ENCODE measurements at regions not wholly inside any gene's neighbourhood (a gene's known extent, or its start where the extent isn't known, plus 50 kb on each side); places are given as distances from the start of the nearest gene placed in this dataset.

GRCh38 chr22:22374579-22374978, 130.0 kb downstream of the VPREB1 start (continued):
- TF ChIP-seq CEBPG (CRISPR knock-in tag; IDR thresholded peaks at IDR 0.05): no peak; the same call in 1 of the 2 replicates
- TF ChIP-seq CEBPG (tag; conservative IDR thresholded peaks at IDR 0.05 in 1 of 2, IDR thresholded peaks at IDR 0.05 in 1 of 2): peak; percentile 94 to 95; a peak in 3 of 4 replicates
- 0 out of 2 replicates have a peak, but pooled peaks have one; percentile 14 for TF ChIP-seq SOX6 (IDR thresholded peaks at IDR 0.05)
- 0 out of 2 replicates have a peak, but pooled peaks have one; percentile 7 for TF ChIP-seq CXXC5 (CRISPR knock-in tag; IDR thresholded peaks at IDR 0.05)
- TF ChIP-seq MEF2D (tag; conservative IDR thresholded peaks at IDR 0.05; ENCODE audit: low read depth): no peak
- TF ChIP-seq, protein P1, sequence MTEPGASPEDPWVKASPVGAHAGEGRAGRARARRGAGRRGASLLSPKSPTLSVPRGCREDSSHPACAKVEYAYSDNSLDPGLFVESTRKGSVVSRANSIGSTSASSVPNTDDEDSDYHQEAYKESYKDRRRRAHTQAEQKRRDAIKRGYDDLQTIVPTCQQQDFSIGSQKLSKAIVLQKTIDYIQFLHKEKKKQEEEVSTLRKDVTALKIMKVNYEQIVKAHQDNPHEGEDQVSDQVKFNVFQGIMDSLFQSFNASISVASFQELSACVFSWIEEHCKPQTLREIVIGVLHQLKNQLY (CRISPR knock-in tag; conservative IDR thresholded peaks at IDR 0.05): no peak
- TF ChIP-seq SP2 (IDR thresholded peaks at IDR 0.05; ENCODE audit: extremely low read depth, low read depth, low read length, poor library complexity, severe bottlenecking): no peak
- TF ChIP-seq, protein P2, sequence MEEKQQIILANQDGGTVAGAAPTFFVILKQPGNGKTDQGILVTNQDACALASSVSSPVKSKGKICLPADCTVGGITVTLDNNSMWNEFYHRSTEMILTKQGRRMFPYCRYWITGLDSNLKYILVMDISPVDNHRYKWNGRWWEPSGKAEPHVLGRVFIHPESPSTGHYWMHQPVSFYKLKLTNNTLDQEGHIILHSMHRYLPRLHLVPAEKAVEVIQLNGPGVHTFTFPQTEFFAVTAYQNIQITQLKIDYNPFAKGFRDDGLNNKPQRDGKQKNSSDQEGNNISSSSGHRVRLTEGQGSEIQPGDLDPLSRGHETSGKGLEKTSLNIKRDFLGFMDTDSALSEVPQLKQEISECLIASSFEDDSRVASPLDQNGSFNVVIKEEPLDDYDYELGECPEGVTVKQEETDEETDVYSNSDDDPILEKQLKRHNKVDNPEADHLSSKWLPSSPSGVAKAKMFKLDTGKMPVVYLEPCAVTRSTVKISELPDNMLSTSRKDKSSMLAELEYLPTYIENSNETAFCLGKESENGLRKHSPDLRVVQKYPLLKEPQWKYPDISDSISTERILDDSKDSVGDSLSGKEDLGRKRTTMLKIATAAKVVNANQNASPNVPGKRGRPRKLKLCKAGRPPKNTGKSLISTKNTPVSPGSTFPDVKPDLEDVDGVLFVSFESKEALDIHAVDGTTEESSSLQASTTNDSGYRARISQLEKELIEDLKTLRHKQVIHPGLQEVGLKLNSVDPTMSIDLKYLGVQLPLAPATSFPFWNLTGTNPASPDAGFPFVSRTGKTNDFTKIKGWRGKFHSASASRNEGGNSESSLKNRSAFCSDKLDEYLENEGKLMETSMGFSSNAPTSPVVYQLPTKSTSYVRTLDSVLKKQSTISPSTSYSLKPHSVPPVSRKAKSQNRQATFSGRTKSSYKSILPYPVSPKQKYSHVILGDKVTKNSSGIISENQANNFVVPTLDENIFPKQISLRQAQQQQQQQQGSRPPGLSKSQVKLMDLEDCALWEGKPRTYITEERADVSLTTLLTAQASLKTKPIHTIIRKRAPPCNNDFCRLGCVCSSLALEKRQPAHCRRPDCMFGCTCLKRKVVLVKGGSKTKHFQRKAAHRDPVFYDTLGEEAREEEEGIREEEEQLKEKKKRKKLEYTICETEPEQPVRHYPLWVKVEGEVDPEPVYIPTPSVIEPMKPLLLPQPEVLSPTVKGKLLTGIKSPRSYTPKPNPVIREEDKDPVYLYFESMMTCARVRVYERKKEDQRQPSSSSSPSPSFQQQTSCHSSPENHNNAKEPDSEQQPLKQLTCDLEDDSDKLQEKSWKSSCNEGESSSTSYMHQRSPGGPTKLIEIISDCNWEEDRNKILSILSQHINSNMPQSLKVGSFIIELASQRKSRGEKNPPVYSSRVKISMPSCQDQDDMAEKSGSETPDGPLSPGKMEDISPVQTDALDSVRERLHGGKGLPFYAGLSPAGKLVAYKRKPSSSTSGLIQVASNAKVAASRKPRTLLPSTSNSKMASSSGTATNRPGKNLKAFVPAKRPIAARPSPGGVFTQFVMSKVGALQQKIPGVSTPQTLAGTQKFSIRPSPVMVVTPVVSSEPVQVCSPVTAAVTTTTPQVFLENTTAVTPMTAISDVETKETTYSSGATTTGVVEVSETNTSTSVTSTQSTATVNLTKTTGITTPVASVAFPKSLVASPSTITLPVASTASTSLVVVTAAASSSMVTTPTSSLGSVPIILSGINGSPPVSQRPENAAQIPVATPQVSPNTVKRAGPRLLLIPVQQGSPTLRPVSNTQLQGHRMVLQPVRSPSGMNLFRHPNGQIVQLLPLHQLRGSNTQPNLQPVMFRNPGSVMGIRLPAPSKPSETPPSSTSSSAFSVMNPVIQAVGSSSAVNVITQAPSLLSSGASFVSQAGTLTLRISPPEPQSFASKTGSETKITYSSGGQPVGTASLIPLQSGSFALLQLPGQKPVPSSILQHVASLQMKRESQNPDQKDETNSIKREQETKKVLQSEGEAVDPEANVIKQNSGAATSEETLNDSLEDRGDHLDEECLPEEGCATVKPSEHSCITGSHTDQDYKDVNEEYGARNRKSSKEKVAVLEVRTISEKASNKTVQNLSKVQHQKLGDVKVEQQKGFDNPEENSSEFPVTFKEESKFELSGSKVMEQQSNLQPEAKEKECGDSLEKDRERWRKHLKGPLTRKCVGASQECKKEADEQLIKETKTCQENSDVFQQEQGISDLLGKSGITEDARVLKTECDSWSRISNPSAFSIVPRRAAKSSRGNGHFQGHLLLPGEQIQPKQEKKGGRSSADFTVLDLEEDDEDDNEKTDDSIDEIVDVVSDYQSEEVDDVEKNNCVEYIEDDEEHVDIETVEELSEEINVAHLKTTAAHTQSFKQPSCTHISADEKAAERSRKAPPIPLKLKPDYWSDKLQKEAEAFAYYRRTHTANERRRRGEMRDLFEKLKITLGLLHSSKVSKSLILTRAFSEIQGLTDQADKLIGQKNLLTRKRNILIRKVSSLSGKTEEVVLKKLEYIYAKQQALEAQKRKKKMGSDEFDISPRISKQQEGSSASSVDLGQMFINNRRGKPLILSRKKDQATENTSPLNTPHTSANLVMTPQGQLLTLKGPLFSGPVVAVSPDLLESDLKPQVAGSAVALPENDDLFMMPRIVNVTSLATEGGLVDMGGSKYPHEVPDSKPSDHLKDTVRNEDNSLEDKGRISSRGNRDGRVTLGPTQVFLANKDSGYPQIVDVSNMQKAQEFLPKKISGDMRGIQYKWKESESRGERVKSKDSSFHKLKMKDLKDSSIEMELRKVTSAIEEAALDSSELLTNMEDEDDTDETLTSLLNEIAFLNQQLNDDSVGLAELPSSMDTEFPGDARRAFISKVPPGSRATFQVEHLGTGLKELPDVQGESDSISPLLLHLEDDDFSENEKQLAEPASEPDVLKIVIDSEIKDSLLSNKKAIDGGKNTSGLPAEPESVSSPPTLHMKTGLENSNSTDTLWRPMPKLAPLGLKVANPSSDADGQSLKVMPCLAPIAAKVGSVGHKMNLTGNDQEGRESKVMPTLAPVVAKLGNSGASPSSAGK (IDR thresholded peaks at IDR 0.05): no peak
- no peak for TF ChIP-seq ZNF449 (CRISPR knock-in tag; IDR thresholded peaks at IDR 0.05)
- TF ChIP-seq SMAD4 (CRISPR knock-in tag; conservative IDR thresholded peaks at IDR 0.05): 0 out of 2 replicates have a peak, but pooled peaks have one; percentile 31
- no peak for TF ChIP-seq TEAD4 (IDR thresholded peaks at IDR 0.05; ENCODE audit: low read length)
- no peak for TF ChIP-seq TEAD4 (CRISPR knock-in tag; IDR thresholded peaks at IDR 0.05; ENCODE audit: borderline replicate concordance)
